Liver (tissue), 3 donors: ENCODE measurements at regions not wholly inside any gene's neighbourhood (a gene's known extent, or its start where the extent isn't known, plus 50 kb on each side); places are given as distances from the start of the nearest gene placed in this dataset.

Experiments used
- CTCF ChIP-seq: fragments of 150-350 bp; IDR thresholded peaks from 2 replicates; pipeline ENCODE4 v1.5.1; 2017; ENCODE audit warnings: improper control_type of control experiment, low read depth, low read length; ENCODE audit not compliant: missing input control
- EGR1 ChIP-seq, 2 donors: IDR thresholded peaks; 2 replicates each; pipeline ENCODE4 v1.6.1; 2016 to 2018; ENCODE audit warnings: antibody characterized with exemption in 2 of 2, low read depth in 2 of 2
- HNF4A ChIP-seq, 2 donors: conservative IDR thresholded peaks; 2 replicates each; pipeline ENCODE4 v1.6.1; 2016; ENCODE audit warnings: antibody characterized with exemption in 2 of 2, mild to moderate bottlenecking in 2 of 2
- HNF4G ChIP-seq: IDR thresholded peaks from 2 replicates; pipeline ENCODE4 v1.6.1; 2016; ENCODE audit warnings: antibody characterized with exemption
- JUND ChIP-seq, 2 donors: IDR thresholded peaks; 2 replicates each; pipeline ENCODE4 v1.6.1; 2016; ENCODE audit warnings: antibody characterized with exemption in 2 of 2
- RAD21 ChIP-seq, 2 donors: IDR thresholded peaks; 2 replicates each; pipeline ENCODE4 v1.6.1; 2016; ENCODE audit warnings: antibody characterized with exemption in 2 of 2, mild to moderate bottlenecking in 2 of 2
- REST ChIP-seq: IDR thresholded peaks from 2 replicates; pipeline ENCODE4 v1.6.1; 2016; ENCODE audit warnings: antibody characterized with exemption, mild to moderate bottlenecking
- donor health status: healthy.
- donor health status: healthy.

- no peak for TF ChIP-seq CTCF
- no peak for TF ChIP-seq RAD21 (IDR thresholded peaks at IDR 0.05)
- no peak for TF ChIP-seq REST
- no peak for TF ChIP-seq EGR1 (IDR thresholded peaks at IDR 0.05; ENCODE audit: low read depth in 2 of 2)
- TF ChIP-seq JUND (IDR thresholded peaks at IDR 0.05) = no peak
- TF ChIP-seq HNF4A (conservative IDR thresholded peaks at IDR 0.05) = no peak
- TF ChIP-seq HNF4G = no peak
Measured at GRCh38 chr18:28740575-28740974, 563.6 kb upstream of the CDH2 start.
